ENCODE measurements at regions not wholly inside any gene's neighbourhood (a gene's known extent, or its start where the extent isn't known, plus 50 kb on each side); places are given as distances from the start of the nearest gene placed in this dataset.
"Not testable (repeated sequence)": the region's sequence is repeated elsewhere in the genome, so short reads cannot be mapped to it uniquely, and the experiment has no call there.

DNA sequence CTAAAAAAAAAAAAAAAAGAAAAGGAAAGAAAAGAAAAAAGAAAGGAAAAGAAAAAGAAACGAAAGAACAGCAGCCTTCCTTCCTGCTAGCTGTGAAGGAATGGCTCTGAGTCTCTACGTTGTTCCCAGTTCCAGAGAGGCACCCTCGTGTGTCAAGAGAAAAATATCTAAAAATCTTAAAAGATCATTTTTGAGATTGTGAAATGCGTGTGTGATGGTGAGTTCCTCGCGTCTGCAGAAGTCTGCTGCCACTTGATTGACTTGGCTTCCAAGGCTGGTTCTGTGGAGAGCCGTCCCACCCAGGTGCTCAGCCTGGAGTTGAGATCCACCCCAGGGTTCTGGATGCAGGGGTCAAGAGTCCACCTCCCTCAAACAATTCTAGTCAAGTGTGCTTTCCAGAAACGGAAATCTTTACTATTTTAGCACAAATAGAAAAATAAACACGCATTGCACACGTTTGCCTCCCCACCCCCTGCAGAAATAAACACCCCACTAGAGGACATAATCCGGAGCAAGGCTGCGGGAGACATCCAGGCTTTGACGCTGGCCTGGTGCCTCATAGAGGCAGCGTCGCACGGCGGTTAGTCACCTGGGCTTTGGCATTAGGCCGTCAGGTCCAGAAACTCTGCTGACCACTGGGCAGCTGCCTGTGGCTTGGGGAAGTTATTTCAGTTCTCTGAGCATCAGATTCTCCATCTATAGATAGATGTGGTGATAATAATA, 265.4 kb downstream of the FAM43A start:
- H3K4me3 Mint-ChIP-seq, result no peak overlapping the region
- no peak for DNase-seq

DNA sequence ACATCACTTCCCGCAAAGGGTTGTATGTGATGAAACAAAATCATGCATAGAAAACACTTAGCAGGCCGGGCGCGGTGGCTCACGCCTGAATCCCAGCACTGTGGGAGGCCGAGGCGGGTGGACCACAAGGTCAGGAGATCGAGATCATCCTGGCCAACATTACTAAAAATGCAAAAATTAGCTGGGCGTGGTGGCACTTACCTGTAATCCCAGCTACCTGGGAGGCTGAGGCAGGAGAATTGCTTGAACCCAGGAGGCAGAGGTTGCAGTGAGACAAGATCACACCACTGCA, 265.9 kb downstream of the FAM43A start:
- not testable (repeated sequence) for H3K27ac Mint-ChIP-seq, H3K36me3 Mint-ChIP-seq, H3K27me3 Mint-ChIP-seq, H3K4me3 Mint-ChIP-seq, DNase-seq, H3K9me3 Mint-ChIP-seq, H3K4me1 Mint-ChIP-seq

More for the DNA sequence above, 265.4 kb downstream of the FAM43A start:
- H3K36me3 Mint-ChIP-seq, result no peaks in the 10 kb centered on the region
- peaks cover 2% of the 10 kb centered on the region for H3K9me3 Mint-ChIP-seq
- no peak overlapping the region for H3K27ac Mint-ChIP-seq
- H3K4me1 Mint-ChIP-seq, result no peaks in the 10 kb centered on the region
- no peaks in the 10 kb centered on the region for H3K27me3 Mint-ChIP-seq

DNA sequence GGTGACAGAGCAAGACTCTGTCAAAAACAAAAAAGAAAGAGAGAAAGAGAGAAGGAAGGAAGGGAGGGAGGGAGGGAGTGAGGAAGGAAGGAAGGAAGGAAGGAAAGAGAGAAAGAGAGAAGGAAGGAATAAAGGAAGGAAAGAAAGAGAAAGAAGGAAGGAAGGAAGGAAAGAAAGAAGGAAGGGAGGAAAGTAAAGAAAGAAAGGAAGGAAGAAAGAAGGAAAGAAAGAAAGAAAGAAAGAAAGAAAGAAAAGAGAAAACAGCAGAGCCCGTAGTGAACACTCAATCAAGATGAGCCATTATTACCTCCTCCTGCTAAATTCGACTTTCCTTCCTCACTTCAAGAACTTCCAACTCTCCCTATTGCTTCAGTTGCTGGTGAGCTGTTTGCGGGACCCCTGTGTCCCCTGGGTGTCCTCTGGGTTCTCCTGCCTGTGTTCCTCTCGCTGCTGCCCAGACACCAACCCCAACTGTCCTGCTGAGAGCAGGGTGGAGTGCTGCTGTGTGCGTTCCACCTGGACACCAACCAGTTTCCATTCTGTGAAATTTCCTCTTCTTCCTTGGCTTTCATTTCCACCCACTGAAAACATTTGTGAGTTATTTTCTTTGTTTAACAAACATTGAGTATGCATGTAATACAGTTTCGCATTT, 266.4 kb downstream of the FAM43A start:
- Mint-ChIP-seq H3K4me1 (no peaks in the 10 kb centered on the region), H3K9me3 (peaks cover 2% of the 10 kb centered on the region), H3K27me3 (no peaks in the 10 kb centered on the region), H3K4me3 (no peak overlapping the region), H3K27ac (no peak overlapping the region), H3K36me3 (no peaks in the 10 kb centered on the region)
- DNase-seq, result no peak

- no peaks in the 10 kb centered on the region for H3K36me3 Mint-ChIP-seq
- no peak overlapping the region for H3K4me3 Mint-ChIP-seq
- H3K27ac Mint-ChIP-seq, result no peak overlapping the region
- no peaks in the 10 kb centered on the region for H3K27me3 Mint-ChIP-seq
- H3K4me1 Mint-ChIP-seq, result no peaks in the 10 kb centered on the region
- DNase-seq, result no peak
- H3K9me3 Mint-ChIP-seq, result no peaks in the 10 kb centered on the region
These were observed 267.2 kb downstream of the FAM43A start for GRCh38 chr3:194952841-194953241.

- no peaks in the 10 kb centered on the region for H3K36me3 Mint-ChIP-seq
- H3K9me3 Mint-ChIP-seq, result no peaks in the 10 kb centered on the region
- no peak for DNase-seq
- no peak overlapping the region for H3K27ac Mint-ChIP-seq
- H3K27me3 Mint-ChIP-seq, result no peaks in the 10 kb centered on the region
- no peaks in the 10 kb centered on the region for H3K4me1 Mint-ChIP-seq
- no peak overlapping the region for H3K4me3 Mint-ChIP-seq
These were observed 267.6 kb downstream of the FAM43A start for GRCh38 chr3:194953291-194953690.

DNA sequence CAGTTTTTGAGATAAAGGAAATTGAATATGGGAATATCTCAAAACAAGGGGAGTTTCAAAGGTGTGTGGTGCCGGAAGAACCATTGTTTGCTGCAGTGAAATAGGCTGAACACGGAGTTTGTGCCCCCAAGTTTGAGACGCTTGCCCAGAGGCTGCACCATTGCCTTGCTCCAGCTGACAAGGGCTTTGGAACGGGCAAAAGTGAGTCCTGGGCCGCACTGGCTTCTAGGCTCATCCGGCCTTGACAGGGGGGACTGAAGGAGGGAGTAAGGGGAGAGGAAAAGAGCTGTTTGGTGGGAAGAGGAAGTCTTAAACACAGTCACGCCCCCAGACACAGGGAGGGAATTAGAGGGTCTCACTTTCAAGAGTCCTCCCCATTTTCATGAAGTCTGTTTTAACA, 269.9 kb downstream of the FAM43A start:
- H3K27ac Mint-ChIP-seq, result no peak overlapping the region
- H3K9me3 Mint-ChIP-seq, result no peaks in the 10 kb centered on the region
- H3K36me3 Mint-ChIP-seq, result no peaks in the 10 kb centered on the region
- H3K4me3 Mint-ChIP-seq, result no peak overlapping the region
- H3K27me3 Mint-ChIP-seq, result no peaks in the 10 kb centered on the region
- no peak for DNase-seq
- H3K4me1 Mint-ChIP-seq, result no peaks in the 10 kb centered on the region

GRCh38 chr3:194955979-194956696, 270.5 kb downstream of the FAM43A start:
- Mint-ChIP-seq H3K27me3 (no peaks in the 10 kb centered on the region), H3K4me3 (no peak overlapping the region), H3K27ac (no peak overlapping the region), H3K4me1 (no peaks in the 10 kb centered on the region), H3K36me3 (no peaks in the 10 kb centered on the region), H3K9me3 (no peaks in the 10 kb centered on the region)
- DNase-seq, result no peak

- no peak overlapping the region for H3K27ac Mint-ChIP-seq
- H3K4me3 Mint-ChIP-seq, result no peak overlapping the region
- no peaks in the 10 kb centered on the region for H3K27me3 Mint-ChIP-seq
- no peaks in the 10 kb centered on the region for H3K36me3 Mint-ChIP-seq
- no peaks in the 10 kb centered on the region for H3K4me1 Mint-ChIP-seq
- DNase-seq, result no peak
- H3K9me3 Mint-ChIP-seq, result no peaks in the 10 kb centered on the region
These were observed 271.2 kb downstream of the FAM43A start for GRCh38 chr3:194956697-194957396.

DNA sequence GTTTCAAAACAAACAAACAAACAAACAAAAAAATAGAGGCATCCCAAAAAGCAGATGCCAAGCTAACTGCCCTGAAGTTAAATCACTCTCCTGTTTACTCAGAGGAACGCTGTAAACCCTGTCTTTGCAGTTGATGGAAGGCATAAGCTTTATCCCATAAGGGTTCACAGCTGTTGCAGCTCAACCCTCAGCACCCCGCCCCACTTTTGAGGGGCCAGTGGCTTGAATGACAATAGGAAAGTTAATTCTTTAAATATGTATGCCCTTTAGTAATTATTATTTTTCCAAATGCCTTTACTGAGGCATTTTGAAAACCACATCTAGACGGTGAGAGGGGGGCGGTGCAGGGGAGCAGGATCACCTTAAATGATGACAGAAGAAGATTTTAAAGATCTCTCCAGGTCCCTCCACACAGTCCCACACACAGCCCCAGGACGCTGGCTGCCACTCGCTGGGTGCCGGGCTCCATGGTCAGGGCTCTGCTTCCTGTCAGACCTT, 272.1 kb downstream of the FAM43A start:
- no peaks in the 10 kb centered on the region for H3K9me3 Mint-ChIP-seq

DNA sequence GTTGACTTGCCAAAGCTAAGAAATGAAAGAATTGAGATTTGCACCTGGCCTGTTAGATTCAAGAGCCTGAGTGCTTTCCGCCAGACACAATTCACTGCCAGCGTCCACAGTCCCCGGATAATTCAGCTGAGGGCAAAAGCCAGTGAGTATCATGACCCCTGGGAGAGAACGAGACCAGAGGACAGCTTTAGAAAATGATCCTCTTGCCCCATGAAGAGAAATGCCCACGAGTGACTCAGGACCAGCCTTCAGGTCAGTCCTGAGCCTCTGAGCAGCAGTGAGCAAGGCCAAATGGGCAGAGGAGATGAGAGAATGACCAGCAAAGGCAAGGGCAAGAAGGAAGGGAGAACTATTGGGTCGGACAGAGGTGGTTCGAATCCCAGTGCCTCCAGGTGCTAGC, 273.5 kb downstream of the FAM43A start:
- Mint-ChIP-seq H3K9me3 (no peaks in the 10 kb centered on the region), H3K4me3 (no peak overlapping the region), H3K27me3 (no peaks in the 10 kb centered on the region), H3K36me3 (no peaks in the 10 kb centered on the region), H3K27ac (no peak overlapping the region), H3K4me1 (no peaks in the 10 kb centered on the region)
- DNase-seq, result no peak

More for the DNA sequence above, 272.1 kb downstream of the FAM43A start:
- H3K36me3 Mint-ChIP-seq, result no peaks in the 10 kb centered on the region
- H3K4me1 Mint-ChIP-seq, result no peaks in the 10 kb centered on the region
- no peak for DNase-seq
- no peak overlapping the region for H3K4me3 Mint-ChIP-seq
- no peak overlapping the region for H3K27ac Mint-ChIP-seq
- no peaks in the 10 kb centered on the region for H3K27me3 Mint-ChIP-seq

DNA sequence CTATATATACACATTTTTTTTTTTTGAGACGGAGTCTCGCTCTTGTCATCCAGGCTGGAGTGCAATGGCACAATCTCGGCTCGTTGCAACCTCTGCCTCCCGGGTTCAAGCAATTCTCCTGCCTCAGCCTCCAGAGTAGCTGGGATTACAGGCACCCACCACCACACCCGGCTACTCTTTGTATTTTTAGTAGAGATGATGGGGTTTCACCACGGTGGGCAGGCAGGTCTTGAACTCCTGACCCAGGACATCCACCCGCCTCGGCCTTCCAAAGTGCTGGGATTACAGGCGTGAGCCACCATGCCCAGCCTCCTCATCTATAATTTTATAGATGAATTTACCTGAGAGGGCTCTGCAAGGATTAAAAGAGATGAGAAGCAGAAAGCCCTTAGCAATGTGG, 274.0 kb downstream of the FAM43A start:
- not testable (repeated sequence) for H3K36me3 Mint-ChIP-seq, H3K4me3 Mint-ChIP-seq

DNA sequence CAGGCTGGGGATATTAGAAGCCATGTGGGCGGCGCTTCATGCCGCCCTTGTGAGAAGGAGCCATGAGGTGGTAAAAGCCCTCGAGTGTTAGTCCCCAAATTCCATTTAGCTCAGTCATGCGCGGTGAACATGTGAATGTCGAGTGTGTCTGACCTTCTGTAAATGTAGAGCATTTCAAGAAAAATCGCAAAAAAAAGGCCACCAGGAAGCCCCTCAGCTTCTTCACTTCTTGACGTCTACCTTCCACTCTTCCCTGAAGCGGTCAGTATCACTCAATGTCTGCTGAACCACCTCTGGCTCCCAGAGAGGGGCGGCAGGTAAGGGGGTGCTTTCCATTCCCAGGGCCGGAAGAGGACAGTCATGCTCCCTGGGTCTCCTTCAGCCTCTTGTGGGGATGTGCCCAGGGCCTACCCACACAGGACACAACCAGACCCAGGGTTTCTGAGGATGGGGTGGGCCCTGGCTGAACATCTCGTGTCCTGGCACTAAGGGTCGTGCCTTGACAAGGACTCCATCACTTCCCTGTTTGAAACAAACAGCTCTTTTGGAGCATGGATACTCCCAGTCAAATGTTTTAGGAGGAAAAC, 274.9 kb downstream of the FAM43A start:
- Mint-ChIP-seq H3K4me1 (no peaks in the 10 kb centered on the region), H3K27me3 (no peaks in the 10 kb centered on the region), H3K4me3 (no peak overlapping the region), H3K27ac (no peak overlapping the region), H3K36me3 (no peaks in the 10 kb centered on the region), H3K9me3 (no peaks in the 10 kb centered on the region)
- no peak for DNase-seq

More for the DNA sequence above, 274.0 kb downstream of the FAM43A start:
- not testable (repeated sequence) for H3K27ac Mint-ChIP-seq, H3K27me3 Mint-ChIP-seq, H3K9me3 Mint-ChIP-seq, DNase-seq, H3K4me1 Mint-ChIP-seq

DNA sequence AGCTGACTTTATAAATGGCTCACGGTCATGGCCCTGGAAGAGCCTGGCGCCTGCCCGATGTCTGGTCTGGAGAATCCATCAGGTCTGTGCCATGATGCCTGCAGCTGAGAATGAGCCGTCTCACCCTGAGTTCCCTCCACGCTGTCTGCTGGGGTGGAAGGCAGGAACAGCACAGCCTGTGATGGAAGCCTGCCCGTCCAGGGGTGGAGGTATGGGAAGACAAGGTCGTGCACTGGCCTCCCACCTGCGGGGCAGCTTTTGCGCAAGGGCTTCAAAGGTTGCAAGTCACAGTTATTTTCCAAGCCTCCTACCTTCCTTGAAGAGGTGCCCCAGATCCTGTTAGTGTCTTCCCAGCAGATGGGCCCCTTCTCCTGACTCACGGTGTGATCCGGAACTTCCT, 275.5 kb downstream of the FAM43A start:
- Mint-ChIP-seq H3K9me3 (no peaks in the 10 kb centered on the region), H3K27me3 (no peaks in the 10 kb centered on the region), H3K27ac (no peak overlapping the region), H3K4me1 (no peaks in the 10 kb centered on the region), H3K36me3 (no peaks in the 10 kb centered on the region), H3K4me3 (no peak overlapping the region)
- DNase-seq, result no peak

GRCh38 chr3:194961571-194961970, 275.9 kb downstream of the FAM43A start:
- H3K4me1 Mint-ChIP-seq, result no peaks in the 10 kb centered on the region
- H3K9me3 Mint-ChIP-seq, result no peaks in the 10 kb centered on the region
- DNase-seq, result no peak
- H3K27me3 Mint-ChIP-seq, result no peaks in the 10 kb centered on the region
- H3K36me3 Mint-ChIP-seq, result no peaks in the 10 kb centered on the region
- H3K27ac Mint-ChIP-seq, result no peak overlapping the region
- H3K4me3 Mint-ChIP-seq, result no peak overlapping the region

DNA sequence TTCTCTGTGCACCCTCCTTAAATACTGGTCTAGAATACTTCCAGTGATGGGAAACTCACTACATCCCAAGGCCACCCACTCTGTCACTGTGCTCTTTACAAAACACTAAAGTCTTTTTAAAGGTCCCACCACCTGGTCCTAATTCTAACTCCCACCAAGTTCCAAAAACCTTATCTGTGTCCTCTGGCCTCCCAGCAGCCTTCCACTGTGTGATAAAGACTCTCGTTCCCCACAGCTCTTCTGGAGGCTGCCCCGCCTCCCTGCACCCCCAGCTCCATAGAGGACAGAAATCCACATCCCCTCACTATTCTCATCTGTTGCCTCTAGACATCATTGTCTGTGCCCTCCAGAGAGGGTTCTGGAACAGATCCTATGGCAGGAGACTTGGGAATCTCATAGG, 276.4 kb downstream of the FAM43A start:
- no peak overlapping the region for H3K4me3 Mint-ChIP-seq
- no peaks in the 10 kb centered on the region for H3K9me3 Mint-ChIP-seq
- H3K27ac Mint-ChIP-seq, result no peak overlapping the region
- H3K27me3 Mint-ChIP-seq, result peaks cover 4% of the 10 kb centered on the region
- H3K4me1 Mint-ChIP-seq, result no peaks in the 10 kb centered on the region
- no peak for DNase-seq
- no peaks in the 10 kb centered on the region for H3K36me3 Mint-ChIP-seq

All from activated naive CD8-positive, alpha-beta T cell treated with anti-CD3 and anti-CD28 coated beads for 36 hours (primary cell).